ENCODE measurements at regions not wholly inside any gene's neighbourhood (a gene's known extent, or its start where the extent isn't known, plus 50 kb on each side); places are given as distances from the start of the nearest gene placed in this dataset.

GRCh38 chr2:145160855-145161254 is 640.9 kb upstream of the ZEB2 start:
- ChIA-PET CTCF (no interaction called here), POLR2A (no interaction called here)

GRCh38 chr2:145159676-145160075 is 639.8 kb upstream of the ZEB2 start:
- no peaks in the 10 kb centered on the region for H3K36me3 Mint-ChIP-seq (ENCODE audit: low read depth)
- POLR2A ChIA-PET: no interaction called here

More at GRCh38 chr2:145160855-145161254, 640.9 kb upstream of the ZEB2 start:
- no peaks in the 10 kb centered on the region for H3K9me3 Mint-ChIP-seq
- no peak overlapping the region for H3K4me3 Mint-ChIP-seq
- H3K27ac Mint-ChIP-seq: no peak overlapping the region
- H3K4me1 Mint-ChIP-seq: no peaks in the 10 kb centered on the region
- no peaks in the 10 kb centered on the region for H3K27me3 Mint-ChIP-seq
- no peaks in the 10 kb centered on the region for H3K36me3 Mint-ChIP-seq (ENCODE audit: low read depth)
- DNase-seq: no peak

GRCh38 chr2:145157741-145158591 is 638.0 kb upstream of the ZEB2 start:
- Mint-ChIP-seq H3K36me3 (ENCODE audit: low read depth) (no peaks in the 10 kb centered on the region), H3K9me3 (no peaks in the 10 kb centered on the region), H3K27ac (no peak overlapping the region), H3K4me3 (no peak overlapping the region), H3K4me1 (no peaks in the 10 kb centered on the region), H3K27me3 (no peaks in the 10 kb centered on the region)
- CTCF ChIA-PET: no interaction called here
- POLR2A ChIA-PET: no interaction called here
- no peak for DNase-seq

More at GRCh38 chr2:145159676-145160075, 639.8 kb upstream of the ZEB2 start:
- Mint-ChIP-seq H3K27me3 (no peaks in the 10 kb centered on the region), H3K9me3 (no peaks in the 10 kb centered on the region), H3K4me3 (no peak overlapping the region), H3K4me1 (no peaks in the 10 kb centered on the region), H3K27ac (no peak overlapping the region)
- CTCF ChIA-PET: no interaction called here
- DNase-seq: no peak

GRCh38 chr2:145157036-145157675 is 637.2 kb upstream of the ZEB2 start:
- no peaks in the 10 kb centered on the region for H3K36me3 Mint-ChIP-seq (ENCODE audit: low read depth)
- H3K9me3 Mint-ChIP-seq: no peaks in the 10 kb centered on the region
- H3K27me3 Mint-ChIP-seq: no peaks in the 10 kb centered on the region
- ChIA-PET CTCF (no interaction called here), POLR2A (no interaction called here)
- no peaks in the 10 kb centered on the region for H3K4me1 Mint-ChIP-seq
- no peak for DNase-seq
- H3K27ac Mint-ChIP-seq: no peak overlapping the region
- H3K4me3 Mint-ChIP-seq: no peak overlapping the region

GRCh38 chr2:145156199-145156598 is 636.3 kb upstream of the ZEB2 start:
- H3K9me3 Mint-ChIP-seq: no peaks in the 10 kb centered on the region
- H3K27me3 Mint-ChIP-seq: no peaks in the 10 kb centered on the region
- no peak overlapping the region for H3K27ac Mint-ChIP-seq

GRCh38 chr2:145155196-145155595 is 635.3 kb upstream of the ZEB2 start:
- no peaks in the 10 kb centered on the region for H3K4me1 Mint-ChIP-seq
- no peaks in the 10 kb centered on the region for H3K9me3 Mint-ChIP-seq
- ChIA-PET POLR2A (no interaction called here), CTCF (no interaction called here)
- no peak overlapping the region for H3K27ac Mint-ChIP-seq
- no peaks in the 10 kb centered on the region for H3K27me3 Mint-ChIP-seq
- H3K4me3 Mint-ChIP-seq: no peak overlapping the region
- DNase-seq: no peak
- no peaks in the 10 kb centered on the region for H3K36me3 Mint-ChIP-seq (ENCODE audit: low read depth)

More at GRCh38 chr2:145156199-145156598, 636.3 kb upstream of the ZEB2 start:
- H3K4me3 Mint-ChIP-seq: no peak overlapping the region
- ChIA-PET CTCF (no interaction called here), POLR2A (no interaction called here)
- DNase-seq: no peak
- no peaks in the 10 kb centered on the region for H3K36me3 Mint-ChIP-seq (ENCODE audit: low read depth)
- no peaks in the 10 kb centered on the region for H3K4me1 Mint-ChIP-seq

- H3K9me3 Mint-ChIP-seq: no peaks in the 10 kb centered on the region
- H3K4me1 Mint-ChIP-seq: no peaks in the 10 kb centered on the region
- DNase-seq: no peak
- CTCF ChIA-PET: no interaction called here
- H3K27ac Mint-ChIP-seq: no peak overlapping the region
- H3K36me3 Mint-ChIP-seq (ENCODE audit: low read depth): no peaks in the 10 kb centered on the region
- POLR2A ChIA-PET: no interaction called here
- H3K4me3 Mint-ChIP-seq: no peak overlapping the region
- no peaks in the 10 kb centered on the region for H3K27me3 Mint-ChIP-seq
Measured at GRCh38 chr2:145154731-145155130, 634.8 kb upstream of the ZEB2 start.

- CTCF ChIA-PET: no interaction called here
- no peak overlapping the region for H3K4me3 Mint-ChIP-seq
- H3K27me3 Mint-ChIP-seq: no peaks in the 10 kb centered on the region
- POLR2A ChIA-PET: no interaction called here
- no peaks in the 10 kb centered on the region for H3K9me3 Mint-ChIP-seq
- H3K4me1 Mint-ChIP-seq: no peaks in the 10 kb centered on the region
- H3K36me3 Mint-ChIP-seq (ENCODE audit: low read depth): no peaks in the 10 kb centered on the region
- H3K27ac Mint-ChIP-seq: no peak overlapping the region
- DNase-seq: no peak
Measured at GRCh38 chr2:145146691-145147090, 626.8 kb upstream of the ZEB2 start.

GRCh38 chr2:145144131-145144728 is 624.3 kb upstream of the ZEB2 start:
- Mint-ChIP-seq H3K4me1 (no peaks in the 10 kb centered on the region), H3K36me3 (ENCODE audit: low read depth) (no peaks in the 10 kb centered on the region), H3K9me3 (no peaks in the 10 kb centered on the region), H3K4me3 (no peak overlapping the region), H3K27ac (no peak overlapping the region), H3K27me3 (no peaks in the 10 kb centered on the region)
- ChIA-PET POLR2A (no interaction called here), CTCF (no interaction called here)
- no peak for DNase-seq

- POLR2A ChIA-PET: no interaction called here
- no peak for DNase-seq
- H3K4me1 Mint-ChIP-seq: no peaks in the 10 kb centered on the region
- CTCF ChIA-PET: no interaction called here
- H3K4me3 Mint-ChIP-seq: no peak overlapping the region
- no peak overlapping the region for H3K27ac Mint-ChIP-seq
- no peaks in the 10 kb centered on the region for H3K9me3 Mint-ChIP-seq
- no peaks in the 10 kb centered on the region for H3K27me3 Mint-ChIP-seq
- no peaks in the 10 kb centered on the region for H3K36me3 Mint-ChIP-seq (ENCODE audit: low read depth)
Measured at GRCh38 chr2:145141981-145142380, 622.1 kb upstream of the ZEB2 start.

- Mint-ChIP-seq H3K27me3 (no peaks in the 10 kb centered on the region), H3K4me3 (no peak overlapping the region), H3K36me3 (ENCODE audit: low read depth) (no peaks in the 10 kb centered on the region), H3K4me1 (no peaks in the 10 kb centered on the region), H3K27ac (no peak overlapping the region), H3K9me3 (no peaks in the 10 kb centered on the region)
- no peak for DNase-seq
- POLR2A ChIA-PET: no interaction called here
- CTCF ChIA-PET: no interaction called here
Measured at GRCh38 chr2:145140658-145141057, 620.7 kb upstream of the ZEB2 start.

GRCh38 chr2:145138626-145139025 is 618.7 kb upstream of the ZEB2 start:
- no peak for DNase-seq
- no peak overlapping the region for H3K27ac Mint-ChIP-seq
- CTCF ChIA-PET: no interaction called here
- no peaks in the 10 kb centered on the region for H3K9me3 Mint-ChIP-seq
- POLR2A ChIA-PET: no interaction called here
- H3K27me3 Mint-ChIP-seq: no peaks in the 10 kb centered on the region
- H3K4me1 Mint-ChIP-seq: no peaks in the 10 kb centered on the region
- no peak overlapping the region for H3K4me3 Mint-ChIP-seq
- H3K36me3 Mint-ChIP-seq (ENCODE audit: low read depth): no peaks in the 10 kb centered on the region

- Mint-ChIP-seq H3K4me3 (no peak overlapping the region), H3K27ac (no peak overlapping the region), H3K36me3 (ENCODE audit: low read depth) (no peaks in the 10 kb centered on the region), H3K9me3 (no peaks in the 10 kb centered on the region), H3K4me1 (no peaks in the 10 kb centered on the region), H3K27me3 (no peaks in the 10 kb centered on the region)
- no peak for DNase-seq
- ChIA-PET POLR2A (no interaction called here), CTCF (no interaction called here)
Measured at GRCh38 chr2:145137901-145138300, 618.0 kb upstream of the ZEB2 start.

- Mint-ChIP-seq H3K9me3 (no peaks in the 10 kb centered on the region), H3K4me3 (no peak overlapping the region), H3K27ac (no peak overlapping the region), H3K36me3 (ENCODE audit: low read depth) (no peaks in the 10 kb centered on the region), H3K27me3 (no peaks in the 10 kb centered on the region), H3K4me1 (no peaks in the 10 kb centered on the region)
- no peak for DNase-seq
- CTCF ChIA-PET: no interaction called here
- POLR2A ChIA-PET: no interaction called here
Measured at GRCh38 chr2:145137211-145137610, 617.3 kb upstream of the ZEB2 start.
